ENCODE measurements at regions not wholly inside any gene's neighbourhood (a gene's known extent, or its start where the extent isn't known, plus 50 kb on each side); places are given as distances from the start of the nearest gene placed in this dataset.
"Not testable (repeated sequence)": the region's sequence is repeated elsewhere in the genome, so short reads cannot be mapped to it uniquely, and the experiment has no call there.

GRCh38 chr12:127981875-127982274 is 285.1 kb upstream of the TMEM132C start (continued):
- TF ChIP-seq ATF2 (IDR thresholded peaks at IDR 0.05; ENCODE audit: low read length) (no peak), CTBP2 (IDR thresholded peaks at IDR 0.05; ENCODE audit: borderline replicate concordance, insufficient read depth, insufficient read length, low read length) (no peak), ATF3 (IDR thresholded peaks at IDR 0.05; ENCODE audit: insufficient read depth, low read depth, low read length) (no peak), ASH2L (IDR thresholded peaks at IDR 0.05; ENCODE audit: low read length) (no peak), SIN3A (conservative IDR thresholded peaks at IDR 0.05 in 1 of 2, IDR thresholded peaks at IDR 0.05 in 1 of 2; ENCODE audit: low read depth in 1 of 2, low read length in 2 of 2) (no peak), POLR2AphosphoS5 (IDR thresholded peaks at IDR 0.05; ENCODE audit: low read depth, low read length) (no peak), CREB1 (IDR thresholded peaks at IDR 0.05) (no peak), FOSL1 (IDR thresholded peaks at IDR 0.05; ENCODE audit: insufficient read depth, low read depth, low read length) (no peak)

- FAIRE-seq; H2BK12ac ChIP-seq (ENCODE audit: low read depth, low read length); H4K20me1 ChIP-seq (replicated peaks in 1 of 2; ENCODE audit: control insufficient read depth in 1 of 2, insufficient read depth in 2 of 2, low read length in 2 of 2); H3K4me2 ChIP-seq (ENCODE audit: insufficient read depth in 1 of 2, low read depth in 2 of 2, low read length in 2 of 2); H3K18ac ChIP-seq (ENCODE audit: extremely low read depth, low read length); H3K27ac ChIP-seq (ENCODE audit: low read depth, low read length); H3K23ac ChIP-seq (ENCODE audit: insufficient read length); H3K9ac ChIP-seq (replicated peaks in 1 of 4; ENCODE audit: extremely low read depth in 1 of 4, low read depth in 3 of 4, low read length in 3 of 4); H2BK5ac ChIP-seq (ENCODE audit: low read depth, low read length); H3K36me3 ChIP-seq (ENCODE audit: control insufficient read depth in 2 of 4, insufficient read depth in 4 of 4, low read length in 3 of 4); H2AK5ac ChIP-seq (ENCODE audit: low read depth, low read length); POLR2A ChIA-PET (ENCODE audit: partially characterized antibody); H3K14ac ChIP-seq (ENCODE audit: insufficient read length); H2BK20ac ChIP-seq (ENCODE audit: low read length); H3K56ac ChIP-seq (replicated peaks; ENCODE audit: insufficient read length, low read depth, low read length); H3K9me3 ChIP-seq (ENCODE audit: insufficient read depth in 2 of 2, low read depth in 1 of 2, low read length in 1 of 2); H2BK15ac ChIP-seq (ENCODE audit: low read length); H3K27me3 ChIP-seq (replicated peaks in 1 of 4; ENCODE audit: control insufficient read depth in 3 of 4, extremely low read depth in 1 of 4, insufficient read depth in 3 of 4, low read length in 3 of 4); CTCF ChIA-PET (ENCODE audit: partially characterized antibody); H3K23me2 ChIP-seq (ENCODE audit: low read depth, low read length); H3K4me1 ChIP-seq (replicated peaks in 1 of 4; ENCODE audit: control insufficient read depth in 3 of 4, insufficient read depth in 4 of 4, low read length in 3 of 4); H4K8ac ChIP-seq (ENCODE audit: extremely low read depth, insufficient read depth, low read length); H2AFZ ChIP-seq (ENCODE audit: low read length); DNase-seq (ENCODE audit: low read depth in 1 of 2, low spot score in 2 of 2); H3K4ac ChIP-seq (replicated peaks; ENCODE audit: insufficient read length, low read depth, low read length); H4K5ac ChIP-seq (ENCODE audit: insufficient read length, low read depth, low read length); H4K91ac ChIP-seq (replicated peaks; ENCODE audit: insufficient read length, low read length); H2BK120ac ChIP-seq (replicated peaks; ENCODE audit: low read depth, low read length); H3K79me2 ChIP-seq (ENCODE audit: control insufficient read depth in 1 of 2, insufficient read depth in 2 of 2, low read length in 2 of 2); H3K4me3 ChIP-seq (ENCODE audit: extremely low read depth in 1 of 4, insufficient read depth in 2 of 4, low read depth in 3 of 4, low read length in 4 of 4); H3K79me1 ChIP-seq (ENCODE audit: low read depth, low read length): not testable (repeated sequence)
- 94% methylated on average over 28 of the region's 50 CpGs; no CpG with 5 or more reads in 1 of the 2 experiments for WGBS, 2 experiments (ENCODE audit: extremely low coverage in 1 of 2, insufficient coverage in 1 of 2, insufficient read length in 1 of 2, insufficient replicate concordance in 2 of 2, low coverage in 1 of 2, low lambda C conversion rate in 2 of 2, missing lambda C conversion rate in 1 of 2)
Observed at GRCh38 chr12:127983213-127983791, 283.7 kb upstream of the TMEM132C start.
